ENCODE measurements at regions not wholly inside any gene's neighbourhood (a gene's known extent, or its start where the extent isn't known, plus 50 kb on each side); places are given as distances from the start of the nearest gene placed in this dataset.

DNA sequence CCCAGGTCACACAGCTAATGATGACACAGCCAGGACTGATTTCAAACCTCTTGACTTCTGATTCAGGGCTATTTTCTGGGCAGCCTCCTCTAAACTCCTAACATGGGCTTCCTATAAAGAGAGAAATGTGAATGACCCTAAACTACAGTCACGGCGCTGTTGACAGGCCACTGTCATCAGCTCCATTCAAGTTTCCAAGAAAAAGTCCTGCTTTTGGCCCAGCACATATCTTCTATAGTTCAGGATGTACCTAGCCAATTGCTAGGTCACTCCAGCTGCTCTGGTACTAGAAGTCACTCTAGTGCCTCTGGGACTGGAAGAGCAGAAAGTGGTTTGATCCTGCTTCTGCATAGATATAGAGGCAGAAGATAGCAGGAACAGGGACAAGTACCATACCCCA, 64.9 kb upstream of the TARS1 start:
- TF ChIP-seq POLR2A (IDR thresholded peaks at IDR 0.05): no peak
- TF ChIP-seq, protein P1, sequence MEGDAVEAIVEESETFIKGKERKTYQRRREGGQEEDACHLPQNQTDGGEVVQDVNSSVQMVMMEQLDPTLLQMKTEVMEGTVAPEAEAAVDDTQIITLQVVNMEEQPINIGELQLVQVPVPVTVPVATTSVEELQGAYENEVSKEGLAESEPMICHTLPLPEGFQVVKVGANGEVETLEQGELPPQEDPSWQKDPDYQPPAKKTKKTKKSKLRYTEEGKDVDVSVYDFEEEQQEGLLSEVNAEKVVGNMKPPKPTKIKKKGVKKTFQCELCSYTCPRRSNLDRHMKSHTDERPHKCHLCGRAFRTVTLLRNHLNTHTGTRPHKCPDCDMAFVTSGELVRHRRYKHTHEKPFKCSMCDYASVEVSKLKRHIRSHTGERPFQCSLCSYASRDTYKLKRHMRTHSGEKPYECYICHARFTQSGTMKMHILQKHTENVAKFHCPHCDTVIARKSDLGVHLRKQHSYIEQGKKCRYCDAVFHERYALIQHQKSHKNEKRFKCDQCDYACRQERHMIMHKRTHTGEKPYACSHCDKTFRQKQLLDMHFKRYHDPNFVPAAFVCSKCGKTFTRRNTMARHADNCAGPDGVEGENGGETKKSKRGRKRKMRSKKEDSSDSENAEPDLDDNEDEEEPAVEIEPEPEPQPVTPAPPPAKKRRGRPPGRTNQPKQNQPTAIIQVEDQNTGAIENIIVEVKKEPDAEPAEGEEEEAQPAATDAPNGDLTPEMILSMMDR (IDR thresholded peaks at IDR 0.05 in 4 of 5, conservative IDR thresholded peaks at IDR 0.05 in 1 of 5): no peak
